ENCODE measurements at regions not wholly inside any gene's neighbourhood (a gene's known extent, or its start where the extent isn't known, plus 50 kb on each side); places are given as distances from the start of the nearest gene placed in this dataset.
"Not testable (repeated sequence)": the region's sequence is repeated elsewhere in the genome, so short reads cannot be mapped to it uniquely, and the experiment has no call there.

GRCh38 chrX:150234126-150234525, 129.0 kb upstream of the MAMLD1 start:
- DNase-seq (ENCODE audit: low read depth in 2 of 3, low spot score in 2 of 3), result no peak

GRCh38 chrX:150236327-150236726, 126.8 kb upstream of the MAMLD1 start:
- no peak for DNase-seq (ENCODE audit: low read depth in 2 of 3, low spot score in 2 of 3)

DNA sequence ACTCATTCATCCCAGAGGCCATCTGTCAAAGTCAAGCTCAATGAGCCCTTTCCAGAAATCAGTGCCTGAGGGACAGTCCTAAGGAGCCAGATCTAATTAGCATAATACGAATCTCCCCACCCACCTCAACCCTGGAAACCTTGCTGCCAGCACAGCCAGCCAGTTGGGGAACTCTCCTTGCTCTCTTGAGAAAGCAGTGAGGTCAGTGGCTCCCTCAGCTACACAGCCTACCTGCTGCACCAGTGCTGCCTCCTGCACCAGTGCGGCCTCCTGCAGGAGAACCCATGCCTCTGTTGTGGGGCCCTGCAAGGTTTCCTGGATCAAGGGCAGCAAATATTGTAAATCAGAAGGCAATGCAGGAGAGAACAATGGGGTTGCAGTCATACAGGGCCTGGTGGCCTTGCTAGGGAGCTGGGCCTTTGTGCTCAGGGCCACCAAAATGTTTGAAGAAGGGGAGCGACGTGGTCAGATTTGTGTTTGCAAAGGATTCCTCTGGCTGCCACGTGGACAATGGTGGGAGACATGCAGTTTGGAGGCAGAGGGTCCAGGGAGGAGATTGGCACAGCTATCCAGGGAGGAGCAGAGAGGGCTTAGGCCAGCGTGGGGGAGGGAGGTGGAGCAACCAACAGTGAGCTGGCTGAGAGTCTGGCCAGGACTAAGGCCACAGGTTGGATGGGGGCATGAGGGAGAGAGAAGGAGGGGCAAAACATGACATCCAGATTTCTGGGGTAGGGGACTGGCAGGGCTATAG, 124.3 kb upstream of the MAMLD1 start:
- DNase-seq (ENCODE audit: low read depth in 2 of 3, low spot score in 2 of 3), result no peak

GRCh38 chrX:150239946-150240642, 123.0 kb upstream of the MAMLD1 start:
- DNase-seq (ENCODE audit: low read depth in 2 of 3, low spot score in 2 of 3), result no peak

DNA sequence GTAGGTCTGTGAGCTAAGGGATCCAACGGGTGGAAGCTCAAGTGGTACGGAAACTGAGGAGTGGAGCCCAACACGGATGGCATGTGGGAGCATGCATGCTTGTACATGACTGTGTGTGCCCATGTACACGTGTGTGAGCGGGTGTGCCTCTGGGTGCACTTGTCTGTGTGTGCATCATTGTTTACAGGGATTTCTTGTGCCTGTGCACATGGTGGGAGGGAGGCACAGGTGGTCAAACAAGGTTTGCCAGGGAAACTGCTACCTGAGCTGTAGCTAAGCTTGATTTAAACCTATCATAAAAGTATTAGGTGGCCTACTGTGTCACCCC, 122.5 kb upstream of the MAMLD1 start:
- no peak for DNase-seq (ENCODE audit: low read depth in 2 of 3, low spot score in 2 of 3)

- no peak for DNase-seq (ENCODE audit: low read depth in 2 of 3, low spot score in 2 of 3)
Measured at GRCh38 chrX:150253959-150254620, 109.0 kb upstream of the MAMLD1 start.

DNA sequence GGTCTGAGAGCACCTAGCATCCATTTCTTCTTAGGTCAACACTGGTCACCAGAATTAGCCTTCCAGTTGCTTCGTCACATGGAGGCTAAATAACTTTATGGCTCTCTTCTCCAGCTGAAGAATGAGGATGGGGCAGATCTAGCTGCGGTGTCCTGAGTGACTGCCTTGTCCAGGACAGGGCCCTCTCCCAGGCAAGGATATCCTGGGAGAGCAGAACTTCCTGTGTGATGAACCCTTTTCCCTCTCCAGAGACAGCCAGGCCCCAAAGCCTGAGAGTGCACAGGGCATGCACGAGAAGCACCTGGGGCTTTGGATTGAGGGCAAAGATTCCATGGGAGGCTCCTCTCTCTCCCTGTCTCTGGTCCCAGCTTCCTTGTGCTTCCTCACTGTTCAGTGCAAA, 108.2 kb upstream of the MAMLD1 start:
- DNase-seq (ENCODE audit: low read depth in 2 of 3, low spot score in 2 of 3), result no peak

GRCh38 chrX:150255441-150256296, 107.4 kb upstream of the MAMLD1 start:
- no peak for DNase-seq (ENCODE audit: low read depth in 2 of 3, low spot score in 2 of 3)

GRCh38 chrX:150256297-150256650, 106.8 kb upstream of the MAMLD1 start:
- DNase-seq (ENCODE audit: low read depth in 2 of 3, low spot score in 2 of 3), result no peak

GRCh38 chrX:150257353-150258175, 105.6 kb upstream of the MAMLD1 start:
- DNase-seq (ENCODE audit: low read depth in 2 of 3, low spot score in 2 of 3), result no peak

- no peak for DNase-seq (ENCODE audit: low read depth in 2 of 3, low spot score in 2 of 3)
Measured at GRCh38 chrX:150258176-150258425, 105.0 kb upstream of the MAMLD1 start.

DNA sequence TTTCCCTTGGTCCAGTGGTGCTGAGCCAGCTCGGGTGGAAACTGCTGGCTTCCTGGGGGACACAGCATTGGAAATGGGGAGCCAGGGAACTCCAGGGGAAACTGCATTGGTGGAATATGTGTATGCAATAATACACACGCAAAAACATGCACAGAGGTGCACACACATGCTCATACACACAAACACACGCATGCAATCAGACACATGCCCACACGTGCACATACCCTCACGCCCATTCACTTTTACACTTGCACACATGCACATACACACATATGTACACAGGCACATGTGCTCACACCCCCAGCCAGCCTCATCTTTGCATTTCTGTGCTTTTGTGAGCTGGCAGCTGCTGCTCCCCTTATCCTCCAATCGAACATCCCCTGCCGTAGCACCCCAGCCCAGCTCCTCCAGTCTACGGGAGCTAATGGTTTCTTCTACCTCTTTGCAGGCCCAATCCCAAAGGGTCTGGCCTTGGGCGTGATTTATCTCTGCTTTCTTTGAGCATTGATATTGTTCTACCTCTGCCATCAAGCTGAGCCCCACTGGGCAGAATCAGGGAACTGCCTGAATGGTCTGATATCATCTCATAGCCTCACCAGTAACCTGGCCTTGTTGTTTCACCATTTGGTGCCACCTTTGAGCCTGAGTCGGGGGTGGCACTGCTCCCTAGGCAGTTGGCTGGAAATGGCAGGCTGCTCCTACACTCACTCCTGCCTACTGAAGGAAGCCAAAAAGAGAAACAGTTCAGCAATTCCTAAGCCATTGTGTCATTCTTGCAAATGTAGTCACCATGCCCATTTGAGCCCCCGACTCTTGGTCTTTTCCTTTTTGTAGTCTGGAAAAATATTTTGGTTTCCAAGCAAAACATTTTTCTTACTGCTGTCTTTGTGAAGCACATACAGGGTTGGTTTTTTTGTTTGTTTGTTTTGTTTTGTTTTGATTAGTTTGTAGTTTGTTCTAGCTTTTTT, 104.4 kb upstream of the MAMLD1 start:
- no peak for DNase-seq (ENCODE audit: low read depth in 2 of 3, low spot score in 2 of 3)

- DNase-seq (ENCODE audit: low read depth in 2 of 3, low spot score in 2 of 3), result no peak
Measured at GRCh38 chrX:150262456-150262855, 100.7 kb upstream of the MAMLD1 start.

DNA sequence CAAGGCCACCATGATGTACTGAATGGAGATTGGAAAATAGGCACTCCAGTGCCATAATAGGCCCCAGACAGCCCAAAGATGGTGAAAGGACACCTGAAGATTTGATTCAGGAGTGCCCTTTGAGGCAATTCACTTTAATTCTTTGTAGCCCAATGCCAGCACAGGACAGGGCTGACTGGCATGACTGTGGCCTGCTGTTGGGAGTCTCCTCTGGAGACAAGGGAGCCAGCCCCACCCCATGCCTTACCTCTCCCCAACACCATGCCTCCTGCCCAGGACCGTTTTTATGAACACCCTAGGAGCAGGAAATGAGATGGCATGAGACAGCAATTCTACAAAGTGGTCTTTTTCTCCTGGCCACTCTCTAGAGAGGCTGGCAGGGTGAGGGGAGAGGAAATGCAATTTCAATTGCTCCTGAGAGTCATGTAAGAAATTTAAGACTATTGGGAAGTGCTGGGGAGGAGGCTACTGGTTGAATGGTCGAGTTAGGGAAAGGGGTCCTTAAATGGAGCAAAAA, 94.2 kb upstream of the MAMLD1 start:
- no peak for DNase-seq (ENCODE audit: low read depth in 2 of 3, low spot score in 2 of 3)

DNA sequence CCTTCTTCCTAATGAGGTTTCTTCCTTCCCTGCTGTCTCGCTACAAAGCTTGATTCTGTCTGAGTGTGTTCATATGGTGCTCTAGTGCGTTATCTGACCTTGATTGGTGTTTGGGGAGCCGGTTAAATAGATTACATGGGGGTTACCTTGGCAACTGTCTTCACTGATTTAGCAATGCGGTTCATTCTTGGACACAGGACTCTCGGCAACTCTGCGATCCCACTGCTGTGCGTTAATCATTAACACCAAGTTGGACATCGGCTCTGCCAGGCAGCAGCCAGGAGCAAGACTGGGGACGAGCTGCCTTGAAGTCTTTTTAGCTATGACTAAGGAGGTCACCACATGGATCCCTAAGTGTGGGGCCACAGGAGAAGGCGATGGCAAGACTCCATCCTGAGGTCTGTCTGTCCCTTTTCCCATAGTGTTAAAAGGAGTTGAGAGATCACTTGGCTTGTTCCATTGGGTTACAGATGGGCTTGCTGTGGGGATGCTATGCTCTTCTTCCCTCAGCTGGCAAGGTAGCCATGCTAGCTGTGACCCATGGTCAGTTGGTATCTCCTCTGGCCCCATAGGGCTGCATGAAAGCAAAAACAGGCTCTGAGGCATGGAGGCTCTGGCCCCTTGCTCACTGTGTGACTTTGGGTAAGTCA, 93.4 kb upstream of the MAMLD1 start:
- no peak for DNase-seq (ENCODE audit: low read depth in 2 of 3, low spot score in 2 of 3)

DNA sequence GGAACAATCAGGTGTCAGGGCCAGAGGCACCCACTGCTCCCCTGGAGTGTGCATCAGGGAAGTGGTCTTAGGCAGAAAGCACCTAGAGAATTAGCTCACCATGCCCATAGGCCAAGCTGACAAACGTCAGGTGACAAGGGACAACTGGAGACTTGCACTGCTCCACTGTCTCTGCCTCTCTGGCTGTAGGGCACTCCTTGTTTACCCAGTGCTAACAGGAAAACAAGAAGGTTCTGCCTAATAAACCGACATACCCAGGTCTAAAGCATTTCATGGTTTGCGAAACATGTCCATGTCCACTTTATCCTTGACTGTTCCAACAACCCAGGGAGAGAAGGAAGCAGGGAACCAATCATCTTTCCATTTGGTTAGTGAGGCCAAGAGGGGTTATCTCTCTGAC, 92.5 kb upstream of the MAMLD1 start:
- no peak for DNase-seq (ENCODE audit: low read depth in 2 of 3, low spot score in 2 of 3)

DNA sequence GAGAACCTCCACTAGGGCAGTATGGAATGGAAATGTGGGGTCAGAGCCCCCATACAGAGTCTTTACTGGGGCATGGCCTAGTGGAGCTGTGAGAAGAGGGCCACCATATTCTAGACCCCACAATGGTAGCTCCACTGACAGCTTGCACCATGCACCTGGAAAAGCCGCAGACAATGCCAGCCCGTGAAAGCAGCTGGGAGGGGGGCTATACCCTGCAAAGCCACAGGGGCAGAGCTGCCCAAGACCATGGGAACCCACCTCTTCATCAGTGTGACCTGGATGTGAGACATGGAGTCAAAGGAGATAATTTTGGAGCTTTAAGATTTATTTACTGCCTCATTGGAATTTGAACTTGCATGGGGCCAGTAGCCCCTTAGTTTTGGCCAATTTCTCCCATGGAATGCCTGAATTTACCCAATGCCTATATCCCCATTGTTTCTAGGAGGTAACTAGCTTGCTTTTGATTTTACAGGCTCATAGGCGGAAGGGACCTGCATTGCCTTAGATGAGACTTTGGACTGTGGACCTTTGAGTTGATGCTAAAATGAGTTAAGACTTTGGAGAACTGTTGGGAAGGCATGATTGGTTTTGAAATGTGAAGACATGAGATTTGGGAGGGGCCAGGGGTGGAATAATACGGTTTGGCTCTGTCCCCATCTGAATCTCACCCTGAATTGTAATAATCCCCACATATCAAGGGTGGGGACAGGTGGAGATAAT, 89.4 kb upstream of the MAMLD1 start:
- not testable (repeated sequence) for DNase-seq (ENCODE audit: low read depth in 2 of 3, low spot score in 2 of 3)

- DNase-seq (ENCODE audit: low read depth in 2 of 3, low spot score in 2 of 3), result no peak
Measured at GRCh38 chrX:150282953-150283352, 80.2 kb upstream of the MAMLD1 start.

Measured in activated CD8-positive, alpha-beta memory T cell treated with anti-CD3 and anti-CD28 coated beads for 48 hours (primary cell).